H9 (cell line): ENCODE measurements at regions not wholly inside any gene's neighbourhood (a gene's known extent, or its start where the extent isn't known, plus 50 kb on each side); places are given as distances from the start of the nearest gene placed in this dataset.

Experiments
- DNase-seq: peaks from one replicate; pipeline ENCODE4 v3.0.0-alpha.2; 2017
- H2AFZ ChIP-seq: one replicate; pipeline ENCODE4 v1.6.1; 2013; ENCODE audit warnings: mild to moderate bottlenecking, low read length, control low read depth, moderate library complexity
- H2AK5ac ChIP-seq: 2 replicates; pipeline ENCODE4 v1.6.1; 2013; ENCODE audit warnings: low read length, control low read depth, mixed read lengths; ENCODE audit not compliant: insufficient read length
- H2BK120ac ChIP-seq: one replicate; pipeline ENCODE4 v1.6.1; 2013; ENCODE audit warnings: low read depth, mild to moderate bottlenecking, low read length, control low read depth, inconsistent platforms; ENCODE audit not compliant: poor library complexity, severe bottlenecking
- H2BK12ac ChIP-seq: 2 replicates; pipeline ENCODE4 v1.6.1; 2013; ENCODE audit warnings: low read length, control low read depth, mixed read lengths, low read depth; ENCODE audit not compliant: insufficient read length
- H2BK15ac ChIP-seq: 2 replicates; pipeline ENCODE4 v1.6.1; 2013; ENCODE audit warnings: low read depth, low read length, control low read depth
- H2BK20ac ChIP-seq: one replicate; pipeline ENCODE4 v1.6.1; 2013; ENCODE audit warnings: low read depth, mild to moderate bottlenecking, low read length, control low read depth, inconsistent platforms; ENCODE audit not compliant: poor library complexity, severe bottlenecking
- H2BK5ac ChIP-seq: 2 replicates; pipeline ENCODE4 v1.6.1; 2013; ENCODE audit warnings: low read length, control low read depth, mixed read lengths; ENCODE audit not compliant: insufficient read length
- H3K14ac ChIP-seq: 2 replicates; pipeline ENCODE4 v1.6.1; 2013; ENCODE audit warnings: low read length, control low read depth; ENCODE audit not compliant: insufficient read depth
- H3K18ac ChIP-seq: 2 replicates; pipeline ENCODE4 v1.6.1; 2013; ENCODE audit warnings: low read depth, mild to moderate bottlenecking, mixed read lengths, low read length, control low read depth; ENCODE audit not compliant: insufficient read length
- H3K23ac ChIP-seq: 2 replicates; pipeline ENCODE4 v1.6.1; 2013; ENCODE audit warnings: low read length, control low read depth, mixed read lengths, low read depth; ENCODE audit not compliant: insufficient read length
- H3K23me2 ChIP-seq: 2 replicates; pipeline ENCODE4 v1.6.1; 2013; ENCODE audit warnings: low read depth, mild to moderate bottlenecking, mixed read lengths, low read length, control low read depth; ENCODE audit not compliant: insufficient read length, poor library complexity, severe bottlenecking
- H3K27ac ChIP-seq: 2 replicates; pipeline ENCODE4 v1.5.1; 2013; ENCODE audit warnings: low read length, control low read depth, mixed read lengths, low read depth; ENCODE audit not compliant: insufficient read length
- H3K27me3 ChIP-seq: 2 replicates; pipeline ENCODE4 v1.6.1; 2013; ENCODE audit warnings: low read length, control low read depth, inconsistent platforms; ENCODE audit not compliant: insufficient read depth
- H3K4ac ChIP-seq: 2 replicates; pipeline ENCODE4 v1.6.1; 2013; ENCODE audit warnings: low read depth, mild to moderate bottlenecking, control low read depth, inconsistent platforms, low read length, moderate library complexity
- H3K4me1 ChIP-seq: 2 replicates; pipeline ENCODE4 v1.6.1; 2013; ENCODE audit warnings: low read length, control low read depth, inconsistent platforms; ENCODE audit not compliant: insufficient read depth
- H3K4me2 ChIP-seq: 2 replicates; pipeline ENCODE4 v1.6.1; 2013; ENCODE audit warnings: low read length, control low read depth, mixed read lengths; ENCODE audit not compliant: insufficient read length, insufficient read depth
- H3K56ac ChIP-seq: 2 replicates; pipeline ENCODE4 v1.6.1; 2013; ENCODE audit warnings: low read depth, mild to moderate bottlenecking, mixed read lengths, low read length, control low read depth; ENCODE audit not compliant: insufficient read length
- H3K79me1 ChIP-seq: 2 replicates; pipeline ENCODE4 v1.6.1; 2013; ENCODE audit warnings: low read depth, mild to moderate bottlenecking, moderate library complexity, low read length, control low read depth, inconsistent platforms; ENCODE audit not compliant: insufficient read depth, poor library complexity, severe bottlenecking
- H3K79me2 ChIP-seq: 2 replicates; pipeline ENCODE4 v1.6.1; 2013; ENCODE audit warnings: low read length, control low read depth, inconsistent platforms; ENCODE audit not compliant: insufficient read depth
- H3K9ac ChIP-seq: 2 replicates; pipeline ENCODE4 v1.6.1; 2013; ENCODE audit warnings: low read length, control low read depth, mixed read lengths; ENCODE audit not compliant: insufficient read length; ENCODE audit errors: extremely low read depth
- H3K9me3 ChIP-seq: one replicate; pipeline ENCODE4 v1.6.1; 2013; ENCODE audit warnings: low read depth, low read length, inconsistent platforms; ENCODE audit not compliant: control insufficient read depth
- H3T11ph ChIP-seq: one replicate; pipeline ENCODE4 v1.6.1; 2013; ENCODE audit warnings: mild to moderate bottlenecking, low read length, control low read depth, inconsistent platforms
- H4K20me1 ChIP-seq: one replicate; pipeline ENCODE4 v1.6.1; 2013; ENCODE audit not compliant: control insufficient read depth, insufficient read length, insufficient read depth
- H4K5ac ChIP-seq: 2 replicates; pipeline ENCODE4 v1.6.1; 2013; ENCODE audit warnings: low read depth, mild to moderate bottlenecking, mixed read lengths, low read length, control low read depth; ENCODE audit not compliant: insufficient read length
- H4K8ac ChIP-seq: replicated peaks from 2 replicates; pipeline ENCODE4 v1.6.1; 2013; ENCODE audit warnings: low read length, control low read depth, mixed read lengths, low read depth; ENCODE audit not compliant: insufficient read length
- H4K91ac ChIP-seq: 2 replicates; pipeline ENCODE4 v1.6.1; 2013; ENCODE audit warnings: low read depth, mild to moderate bottlenecking, moderate library complexity, mixed read lengths, low read length, control low read depth; ENCODE audit not compliant: insufficient read length
- H3K27ac Mint-ChIP-seq, 3 experiments: 2 replicates in 2 of 3; 3 replicates in 1 of 3; pipeline ENCODE4 v1.8.0; 2020 to 2021; ENCODE audit warnings: mixed read lengths in 3 of 3, mild to moderate bottlenecking in 1 of 3, moderate library complexity in 1 of 3
- H3K27me3 Mint-ChIP-seq: 2 replicates; pipeline ENCODE4 v1.8.0; 2021; ENCODE audit warnings: low read depth, mild to moderate bottlenecking, moderate library complexity, mixed read lengths
- H3K36me3 Mint-ChIP-seq, 3 experiments: 2 replicates in 2 of 3; 3 replicates in 1 of 3; pipeline ENCODE4 v1.8.0; 2020 to 2021; ENCODE audit warnings: low read depth in 3 of 3, mixed read lengths in 3 of 3; ENCODE audit not compliant: insufficient read depth in 1 of 3
- H3K4me1 Mint-ChIP-seq, 2 experiments: 2 replicates each; pipeline ENCODE4 v1.8.0; 2020; ENCODE audit warnings: mixed read lengths in 2 of 2
- H3K4me3 Mint-ChIP-seq, 2 experiments: 2 replicates in 1 of 2; 3 replicates in 1 of 2; pipeline ENCODE4 v1.8.0; 2020 to 2021; ENCODE audit warnings: mild to moderate bottlenecking in 2 of 2, mixed read lengths in 2 of 2, moderate library complexity in 1 of 2
- H3K9me3 Mint-ChIP-seq, 2 experiments: 2 replicates in 1 of 2; 3 replicates in 1 of 2; pipeline ENCODE4 v1.8.0; 2020; ENCODE audit warnings: mild to moderate bottlenecking in 2 of 2, mixed read lengths in 2 of 2, moderate library complexity in 1 of 2
- CTCF ChIP-seq: fragments of 200-600 bp; sonication (generic); conservative IDR thresholded peaks from 3 replicates; pipeline ENCODE4 v1.8.0; 2021; ENCODE audit warnings: antibody characterized with exemption, mild to moderate bottlenecking

GRCh38 chr11:41522391-41522790 lies 62.9 kb upstream of the LRRC4C start:
- no peaks in the 10 kb centered on the region for H4K20me1 ChIP-seq
- H2BK12ac ChIP-seq, result no peak overlapping the region
- H2BK5ac ChIP-seq, result no peak overlapping the region
- H3K23me2 ChIP-seq, result no peaks in the 10 kb centered on the region
- TF ChIP-seq CTCF, result no peak
- H3T11ph ChIP-seq, result no peak overlapping the region
- DNase-seq, result no peak
- H3K9ac ChIP-seq, result no peak overlapping the region
- H3K9me3 ChIP-seq, result no peaks in the 10 kb centered on the region
- no peak overlapping the region for H3K18ac ChIP-seq
- no peak overlapping the region for H2BK120ac ChIP-seq
- H2AFZ ChIP-seq, result no peak overlapping the region
- no peaks in the 10 kb centered on the region for H3K9me3 Mint-ChIP-seq
- no peak overlapping the region for H3K4me2 ChIP-seq
- peaks cover 2% of the 10 kb centered on the region; the same call in 1 of the 2 replicates for H3K4me1 ChIP-seq
- H3K27me3 ChIP-seq, result no peaks in the 10 kb centered on the region
- H3K4me1 Mint-ChIP-seq, result peaks cover 10 to 11% of the 10 kb centered on the region in 2 experiments
- no peak overlapping the region for H4K91ac ChIP-seq
- H4K5ac ChIP-seq, result no peak overlapping the region
- peak overlapping the region in 2 of 3 experiments; percentile 36 to 68; a peak in 3 of 7 replicates for H3K27ac Mint-ChIP-seq
- H3K79me2 ChIP-seq, result no peaks in the 10 kb centered on the region
- no peaks in the 10 kb centered on the region for H3K79me1 ChIP-seq
- no peak overlapping the region for H2AK5ac ChIP-seq
- no peak overlapping the region for H2BK15ac ChIP-seq
- no peaks in the 10 kb centered on the region for H3K36me3 Mint-ChIP-seq
- no peak overlapping the region for H3K4ac ChIP-seq
- no peak overlapping the region for H3K14ac ChIP-seq
- no peak overlapping the region for H3K23ac ChIP-seq
- H3K27ac ChIP-seq, result no peak overlapping the region
- no peak overlapping the region for H3K4me3 Mint-ChIP-seq
- no peak overlapping the region for H4K8ac ChIP-seq
- no peak overlapping the region for H3K56ac ChIP-seq
- H3K27me3 Mint-ChIP-seq, result no peaks in the 10 kb centered on the region
- no peak overlapping the region for H2BK20ac ChIP-seq
